ENCODE measurements at regions not wholly inside any gene's neighbourhood (a gene's known extent, or its start where the extent isn't known, plus 50 kb on each side); places are given as distances from the start of the nearest gene placed in this dataset.

- intact Hi-C loops (cut with micrococcal nuclease), result no loop called here
- H3K27me3 ChIP-seq (ENCODE audit: low read length), result no peaks in the 10 kb centered on the region
- no peak for DNase-seq
These were observed 932.7 kb downstream of the TBC1D22A start for GRCh38 chr22:47695176-47695575.

GRCh38 chr22:47694536-47695130 is 932.2 kb downstream of the TBC1D22A start:
- Histone ChIP-seq H3K9ac (ENCODE audit: low read length) (no peak overlapping the region), H4K20me1 (ENCODE audit: low read length) (no peaks in the 10 kb centered on the region), H3K27me3 (ENCODE audit: low read length) (no peaks in the 10 kb centered on the region), H2AFZ (ENCODE audit: low read length) (no peak overlapping the region), H3K79me2 (ENCODE audit: low read length) (no peaks in the 10 kb centered on the region), H3F3A (ENCODE audit: low read length, unreplicated experiment) (no peaks in the 10 kb centered on the region), H3K4me1 (ENCODE audit: insufficient read depth, low read length) (no peaks in the 10 kb centered on the region), H3K36me3 (ENCODE audit: low read depth, low read length) (no peaks in the 10 kb centered on the region), H3K9me3 (ENCODE audit: low read length) (no peaks in the 10 kb centered on the region), H3K27ac (ENCODE audit: low read length) (no peak overlapping the region), H3K9me2 (replicated peaks; ENCODE audit: low read length) (no peaks in the 10 kb centered on the region), H3K4me2 (ENCODE audit: low read length) (no peak overlapping the region), H3K4me3 (ENCODE audit: low read length) (no peak overlapping the region)
- ChIA-PET CTCF (no interaction called here), POLR2A (ENCODE audit: unreplicated experiment) (no interaction called here)
- no peak for DNase-seq
- intact Hi-C loops (cut with micrococcal nuclease), result no loop called here
- no peak for TF ChIP-seq EZH2phosphoT487 (IDR thresholded peaks at IDR 0.05; ENCODE audit: borderline replicate concordance, low read length)
- no peak for ATAC-seq
- BruUV-seq (replicated peaks), result no TSS peak

More at GRCh38 chr22:47695176-47695575, 932.7 kb downstream of the TBC1D22A start:
- Histone ChIP-seq H2AFZ (ENCODE audit: low read length) (no peak overlapping the region), H3K27ac (ENCODE audit: low read length) (no peak overlapping the region), H3K9me2 (replicated peaks; ENCODE audit: low read length) (no peaks in the 10 kb centered on the region), H3K36me3 (ENCODE audit: low read depth, low read length) (no peaks in the 10 kb centered on the region), H3K9ac (ENCODE audit: low read length) (no peak overlapping the region), H4K20me1 (ENCODE audit: low read length) (no peaks in the 10 kb centered on the region), H3K79me2 (ENCODE audit: low read length) (no peaks in the 10 kb centered on the region), H3F3A (ENCODE audit: low read length, unreplicated experiment) (no peaks in the 10 kb centered on the region), H3K4me1 (ENCODE audit: insufficient read depth, low read length) (no peaks in the 10 kb centered on the region), H3K9me3 (ENCODE audit: low read length) (no peaks in the 10 kb centered on the region), H3K4me3 (ENCODE audit: low read length) (no peak overlapping the region), H3K4me2 (ENCODE audit: low read length) (no peak overlapping the region)
- CTCF ChIA-PET, result no interaction called here
- ATAC-seq, result no peak
- POLR2A ChIA-PET (ENCODE audit: unreplicated experiment), result no interaction called here
- TF ChIP-seq EZH2phosphoT487 (IDR thresholded peaks at IDR 0.05; ENCODE audit: borderline replicate concordance, low read length) (no peak), EZH2 (IDR thresholded peaks at IDR 0.05; ENCODE audit: low read length, unreplicated experiment) (no peak), CTCF (conservative IDR thresholded peaks at IDR 0.05; ENCODE audit: low read depth, low read length) (no peak)
- no TSS peak for BruUV-seq (replicated peaks)

- intact Hi-C loops (cut with micrococcal nuclease), result no loop called here
- Histone ChIP-seq H3K79me2 (ENCODE audit: low read length) (no peaks in the 10 kb centered on the region), H3K9me2 (replicated peaks; ENCODE audit: low read length) (no peaks in the 10 kb centered on the region), H4K20me1 (ENCODE audit: low read length) (no peaks in the 10 kb centered on the region), H3K9me3 (ENCODE audit: low read length) (no peaks in the 10 kb centered on the region), H3K27ac (ENCODE audit: low read length) (no peak overlapping the region), H3K4me3 (ENCODE audit: low read length) (no peak overlapping the region), H3K9ac (ENCODE audit: low read length) (no peak overlapping the region), H3K36me3 (ENCODE audit: low read depth, low read length) (no peaks in the 10 kb centered on the region), H3K4me2 (ENCODE audit: low read length) (no peak overlapping the region), H3F3A (ENCODE audit: low read length, unreplicated experiment) (no peaks in the 10 kb centered on the region), H3K4me1 (ENCODE audit: insufficient read depth, low read length) (no peaks in the 10 kb centered on the region), H2AFZ (ENCODE audit: low read length) (no peak overlapping the region), H3K27me3 (ENCODE audit: low read length) (no peaks in the 10 kb centered on the region)
- no peak for ATAC-seq
- no peak for DNase-seq
- no peak for TF ChIP-seq CTCF (conservative IDR thresholded peaks at IDR 0.05; ENCODE audit: low read depth, low read length)
- no peak for TF ChIP-seq EZH2phosphoT487 (IDR thresholded peaks at IDR 0.05; ENCODE audit: borderline replicate concordance, low read length)
- no TSS peak for BruUV-seq (replicated peaks)
- POLR2A ChIA-PET (ENCODE audit: unreplicated experiment), result no interaction called here
- CTCF ChIA-PET, result no interaction called here
These were observed 931.2 kb downstream of the TBC1D22A start for GRCh38 chr22:47693606-47694005.

Data from PC-3 (cell line).